Neural cell (in vitro differentiated cells): ENCODE measurements at regions not wholly inside any gene's neighbourhood (a gene's known extent, or its start where the extent isn't known, plus 50 kb on each side); places are given as distances from the start of the nearest gene placed in this dataset.

Source experiments
- CTCF ChIP-seq: fragments of 450-650 bp; IDR thresholded peaks from 2 replicates; pipeline ENCODE4 v1.5.1; 2014; ENCODE audit warnings: antibody characterized with exemption, mild to moderate bottlenecking, moderate library complexity; ENCODE audit not compliant: poor library complexity, severe bottlenecking
- EP300 ChIP-seq: fragments of 450-650 bp; conservative IDR thresholded peaks from 2 replicates; pipeline ENCODE4 v1.6.1; 2014; ENCODE audit warnings: antibody characterized with exemption, mild to moderate bottlenecking, moderate library complexity; ENCODE audit not compliant: poor library complexity, severe bottlenecking
- EZH2 ChIP-seq: fragments of 200-600, 300-800 bp; shearing (Covaris generic), sonication (generic); IDR thresholded peaks from 2 replicates; pipeline ENCODE4 v1.6.1; 2014; ENCODE audit warnings: antibody characterized with exemption, low read length, borderline replicate concordance, mild to moderate bottlenecking; ENCODE audit not compliant: insufficient read depth, poor library complexity, severe bottlenecking
- MXI1 ChIP-seq: fragments of 450-650 bp; conservative IDR thresholded peaks from 2 replicates; pipeline ENCODE4 v1.6.1; 2014; ENCODE audit warnings: antibody characterized with exemption, mild to moderate bottlenecking; ENCODE audit not compliant: poor library complexity, severe bottlenecking
- POLR2AphosphoS5 ChIP-seq: IDR thresholded peaks from 2 replicates; pipeline ENCODE4 v1.6.1; 2012
- RAD21 ChIP-seq: fragments of 450-650 bp; conservative IDR thresholded peaks from 2 replicates; pipeline ENCODE4 v1.6.1; 2014; ENCODE audit warnings: antibody characterized with exemption, mild to moderate bottlenecking, moderate library complexity
- REST ChIP-seq: IDR thresholded peaks from 2 replicates; pipeline ENCODE4 v1.6.1; 2012; ENCODE audit warnings: borderline replicate concordance
- SMC3 ChIP-seq: fragments of 450-650 bp; conservative IDR thresholded peaks from 2 replicates; pipeline ENCODE4 v1.6.1; 2014; ENCODE audit warnings: antibody characterized with exemption, mild to moderate bottlenecking, moderate library complexity; ENCODE audit not compliant: poor library complexity
- TAF1 ChIP-seq: IDR thresholded peaks from 2 replicates; pipeline ENCODE4 v1.6.1; 2012; ENCODE audit warnings: low read depth

GRCh38 chr2:515441-516127 lies 161.6 kb downstream of the TMEM18 start:
- no peak for TF ChIP-seq POLR2AphosphoS5
- no peak for TF ChIP-seq CTCF
- no peak for TF ChIP-seq REST
- TF ChIP-seq EP300: no peak
- TF ChIP-seq EZH2: no peak
- no peak for TF ChIP-seq TAF1
- no peak for TF ChIP-seq MXI1
- no peak for TF ChIP-seq SMC3
- TF ChIP-seq RAD21: no peak
